Hepatocyte (in vitro differentiated cells): ENCODE measurements at regions not wholly inside any gene's neighbourhood (a gene's known extent, or its start where the extent isn't known, plus 50 kb on each side); places are given as distances from the start of the nearest gene placed in this dataset.
A peak's percentile ranks its signal among the peaks of the same experiment; 100 is the strongest.

Experiments used
- DNase-seq: peaks from one replicate; pipeline ENCODE4 v3.0.0-alpha.2; 2016; ENCODE audit warnings: low spot score
- H2AFZ ChIP-seq: fragments of 200-600 bp; sonication (generic); 2 replicates; pipeline ENCODE4 v1.6.0; 2016; ENCODE audit warnings: antibody characterized with exemption, mild to moderate bottlenecking
- H3K27ac ChIP-seq: fragments of 200-600 bp; sonication (generic); 2 replicates; pipeline ENCODE4 v1.5.1; 2016; ENCODE audit warnings: mild to moderate bottlenecking
- H3K27me3 ChIP-seq: fragments of 200-600 bp; sonication (generic); 2 replicates; pipeline ENCODE4 v1.6.1; 2016
- H3K36me3 ChIP-seq: fragments of 200-600 bp; sonication (generic); replicated peaks from 2 replicates; pipeline ENCODE4 v1.5.1; 2016; ENCODE audit warnings: low read depth; ENCODE audit not compliant: insufficient read depth
- H3K4me1 ChIP-seq: fragments of 200-600 bp; sonication (generic); 2 replicates; pipeline ENCODE4 v1.5.1; 2016; ENCODE audit warnings: mild to moderate bottlenecking, moderate library complexity; ENCODE audit not compliant: insufficient read depth
- H3K4me2 ChIP-seq: fragments of 200-600 bp; sonication (generic); 2 replicates; pipeline ENCODE4 v1.6.0; 2016
- H3K4me3 ChIP-seq: fragments of 200-600 bp; sonication (generic); 2 replicates; pipeline ENCODE4 v1.5.1; 2016; ENCODE audit warnings: mild to moderate bottlenecking
- H3K79me2 ChIP-seq: fragments of 200-600 bp; sonication (generic); 2 replicates; pipeline ENCODE4 v1.6.0; 2017; ENCODE audit warnings: mild to moderate bottlenecking
- H3K9me2 ChIP-seq: fragments of 200-600 bp; sonication (generic); replicated peaks from 2 replicates; pipeline ENCODE4 v1.6.0; 2017; ENCODE audit warnings: mild to moderate bottlenecking; ENCODE audit not compliant: insufficient read depth
- H3K9me3 ChIP-seq: fragments of 200-600 bp; sonication (generic); 2 replicates; pipeline ENCODE4 v1.5.1; 2016; ENCODE audit warnings: low read depth, mild to moderate bottlenecking
- H4K20me1 ChIP-seq: fragments of 200-600 bp; sonication (generic); 2 replicates; pipeline ENCODE4 v1.6.0; 2016; ENCODE audit warnings: mild to moderate bottlenecking; ENCODE audit not compliant: insufficient read depth, poor library complexity, severe bottlenecking
- CTCF ChIP-seq: fragments of 200-600 bp; sonication (generic); IDR thresholded peaks from 2 replicates; pipeline ENCODE4 v1.5.1; 2016; ENCODE audit warnings: antibody characterized with exemption, mild to moderate bottlenecking; ENCODE audit not compliant: poor library complexity
- EZH2 ChIP-seq: fragments of 200-600 bp; sonication (generic); IDR thresholded peaks from 2 replicates; pipeline ENCODE4 v1.6.1; 2016; ENCODE audit warnings: antibody characterized with exemption, mild to moderate bottlenecking, borderline replicate concordance
- EZH2phosphoT487 ChIP-seq: fragments of 200-600 bp; sonication (generic); IDR thresholded peaks from one replicate; pipeline ENCODE4 v1.6.1; 2018; ENCODE audit warnings: antibody characterized with exemption, mild to moderate bottlenecking, low read depth, moderate library complexity; ENCODE audit not compliant: unreplicated experiment, severe bottlenecking
- WGBS: methylation state at CpG from one replicate; pipeline ENCODE4 v1.1.6; 2016; ENCODE audit warnings: low lambda C conversion rate; ENCODE audit errors: missing lambda C conversion rate; 5-methylcytosine and 5-hydroxymethylcytosine counted together

- Histone ChIP-seq H3K4me3 (no peak overlapping the region), H3K4me1 (peaks cover 30% of the 10 kb centered on the region), H3K27me3 (no peaks in the 10 kb centered on the region), H3K27ac (peak overlapping the region; percentile 85), H4K20me1 (no peaks in the 10 kb centered on the region), H3K9me3 (no peaks in the 10 kb centered on the region), H2AFZ (no peak overlapping the region), H3K4me2 (no peak overlapping the region), H3K9me2 (no peaks in the 10 kb centered on the region), H3K36me3 (no peaks in the 10 kb centered on the region), H3K79me2 (no peaks in the 10 kb centered on the region)
- peak; percentile 68 for DNase-seq
- TF ChIP-seq CTCF (no peak), EZH2 (no peak), EZH2phosphoT487 (no peak)
- WGBS, result 64% methylated on average over 3 of the region's 3 CpGs
Measured at GRCh38 chr7:46558482-46559193, 637.6 kb upstream of the IGFBP3 start.

- Histone ChIP-seq H3K9me2 (no peaks in the 10 kb centered on the region), H3K4me2 (peak overlapping the region; percentile 3), H3K27ac (peak overlapping the region; percentile 85), H3K36me3 (no peaks in the 10 kb centered on the region), H4K20me1 (no peaks in the 10 kb centered on the region), H3K27me3 (no peaks in the 10 kb centered on the region), H3K4me3 (no peak overlapping the region), H2AFZ (no peak overlapping the region), H3K79me2 (no peaks in the 10 kb centered on the region), H3K4me1 (peaks cover 30% of the 10 kb centered on the region), H3K9me3 (no peaks in the 10 kb centered on the region)
- 47% methylated on average over 3 of the region's 3 CpGs for WGBS
- TF ChIP-seq CTCF, result no peak
- no peak for TF ChIP-seq EZH2phosphoT487
- TF ChIP-seq EZH2, result no peak
- DNase-seq, result no peak
Measured at GRCh38 chr7:46557781-46558180, 636.7 kb upstream of the IGFBP3 start.

GRCh38 chr7:46557295-46557711, 636.2 kb upstream of the IGFBP3 start:
- peak; percentile 71 for DNase-seq
- peak overlapping the region; percentile 3 for H3K4me2 ChIP-seq
- H3K4me3 ChIP-seq, result no peak overlapping the region
- H3K9me3 ChIP-seq, result no peaks in the 10 kb centered on the region
- H3K27ac ChIP-seq, result peak overlapping the region; percentile 85
- no peak overlapping the region for H2AFZ ChIP-seq
- no peaks in the 10 kb centered on the region for H3K9me2 ChIP-seq
- WGBS, result 24% methylated on average over 5 of the region's 5 CpGs
- TF ChIP-seq EZH2 (no peak), CTCF (no peak), EZH2phosphoT487 (no peak)
- no peaks in the 10 kb centered on the region for H3K79me2 ChIP-seq
- H3K4me1 ChIP-seq, result peaks cover 30% of the 10 kb centered on the region
- H3K27me3 ChIP-seq, result no peaks in the 10 kb centered on the region
- no peaks in the 10 kb centered on the region for H4K20me1 ChIP-seq
- H3K36me3 ChIP-seq, result no peaks in the 10 kb centered on the region
